Gastrocnemius medialis (tissue), 4 donors: ENCODE measurements at regions not wholly inside any gene's neighbourhood (a gene's known extent, or its start where the extent isn't known, plus 50 kb on each side); places are given as distances from the start of the nearest gene placed in this dataset.

ENCODE experiments used
- CTCF ChIP-seq, 5 experiments: fragments of 450-650 bp in 3 of 5; fragments of 200-600 bp in 2 of 5; sonication (generic) in 2 of 5; IDR thresholded peaks in 4 of 5; conservative IDR thresholded peaks in 1 of 5; 1 replicate in 4 of 5; 2 replicates in 1 of 5; pipeline ENCODE4 v1.5.1; 2016 to 2019; ENCODE audit warnings: antibody characterized with exemption in 5 of 5, mild to moderate bottlenecking in 3 of 5, moderate library complexity in 3 of 5
- POLR2A ChIP-seq, 2 donors: fragments of 450-650 bp; IDR thresholded peaks; one replicate each; pipeline ENCODE4 v1.6.1; 2017; ENCODE audit warnings: antibody characterized with exemption in 2 of 2, mild to moderate bottlenecking in 2 of 2, moderate library complexity in 2 of 2

DNA sequence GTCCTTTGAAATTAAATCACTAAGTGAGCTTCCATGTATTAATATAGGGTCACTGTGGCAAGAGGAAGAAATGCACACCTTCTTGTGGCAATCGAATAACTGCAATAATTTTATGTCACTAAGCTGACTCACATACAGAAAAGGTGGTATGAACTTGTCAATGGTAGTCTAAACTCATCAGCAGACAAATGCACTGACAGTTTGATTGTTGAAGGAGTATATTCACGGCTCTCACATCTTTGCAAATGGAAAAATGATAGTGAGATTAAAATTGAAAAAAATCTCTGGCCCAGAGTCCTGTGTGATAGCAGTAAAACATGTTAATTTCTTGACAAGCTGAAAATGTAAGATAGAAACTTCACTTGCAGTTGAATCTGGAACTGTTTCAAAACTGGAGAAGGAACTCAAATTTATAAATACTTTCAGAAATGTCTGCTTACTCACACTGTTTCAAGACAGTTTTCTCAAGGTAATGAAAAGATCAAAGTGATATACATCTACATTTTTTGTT lies 215.8 kb upstream of the CADM2 start:
- TF ChIP-seq CTCF (IDR thresholded peaks at IDR 0.05 in 4 of 5, conservative IDR thresholded peaks at IDR 0.05 in 1 of 5) (no peak), POLR2A (IDR thresholded peaks at IDR 0.05) (no peak)
